Bone marrow (tissue), 2 donors: ENCODE measurements at regions not wholly inside any gene's neighbourhood (a gene's known extent, or its start where the extent isn't known, plus 50 kb on each side); places are given as distances from the start of the nearest gene placed in this dataset.
"Not testable (repeated sequence)": the region's sequence is repeated elsewhere in the genome, so short reads cannot be mapped to it uniquely, and the experiment has no call there.

Experiments
- DNase-seq, 2 donors: peaks; one replicate each; lab custom pipeline; 2025; lab: John Stamatoyannopoulos, UW

- no peak for DNase-seq
Measured at GRCh38 chr5:3341446-3342240, 254.0 kb upstream of the IRX1 start.

- DNase-seq: no peak
Measured at GRCh38 chr5:3340471-3340870, 255.2 kb upstream of the IRX1 start.

GRCh38 chr5:3339798-3340115 lies 255.9 kb upstream of the IRX1 start:
- no peak for DNase-seq

- no peak for DNase-seq
Measured at GRCh38 chr5:3339092-3339797, 256.4 kb upstream of the IRX1 start.

GRCh38 chr5:3337812-3338541 lies 257.7 kb upstream of the IRX1 start:
- no peak for DNase-seq

GRCh38 chr5:3336666-3337065 lies 259.0 kb upstream of the IRX1 start:
- no peak for DNase-seq

GRCh38 chr5:3335301-3335700 lies 260.3 kb upstream of the IRX1 start:
- DNase-seq: no peak

GRCh38 chr5:3333836-3334235 lies 261.8 kb upstream of the IRX1 start:
- no peak for DNase-seq

- DNase-seq: no peak
Measured at GRCh38 chr5:3333105-3333504, 262.5 kb upstream of the IRX1 start.

GRCh38 chr5:3331819-3332218 lies 263.8 kb upstream of the IRX1 start:
- DNase-seq: no peak

- no peak for DNase-seq
Measured at GRCh38 chr5:3330442-3330841, 265.2 kb upstream of the IRX1 start.

- no peak for DNase-seq
Measured at GRCh38 chr5:3329427-3329826, 266.2 kb upstream of the IRX1 start.

GRCh38 chr5:3326841-3327232 lies 268.8 kb upstream of the IRX1 start:
- no peak for DNase-seq

- no peak for DNase-seq
Measured at GRCh38 chr5:3325972-3326840, 269.4 kb upstream of the IRX1 start.

GRCh38 chr5:3325201-3325971 lies 270.2 kb upstream of the IRX1 start:
- DNase-seq: no peak

- DNase-seq: no peak
Measured at GRCh38 chr5:3324421-3325101, 271.1 kb upstream of the IRX1 start.

GRCh38 chr5:3323966-3324365 lies 271.7 kb upstream of the IRX1 start:
- not testable (repeated sequence) for DNase-seq

GRCh38 chr5:3323144-3323543 lies 272.5 kb upstream of the IRX1 start:
- no peak for DNase-seq

GRCh38 chr5:3322642-3323041 lies 273.0 kb upstream of the IRX1 start:
- DNase-seq: no peak

GRCh38 chr5:3321923-3322322 lies 273.7 kb upstream of the IRX1 start:
- no peak for DNase-seq
